GM19351 (cell line): ENCODE measurements at regions not wholly inside any gene's neighbourhood (a gene's known extent, or its start where the extent isn't known, plus 50 kb on each side); places are given as distances from the start of the nearest gene placed in this dataset.

ENCODE experiments used
- ATAC-seq: cut with Tn5 transposase; IDR thresholded peaks from one replicate; pipeline ENCODE4 v1.9.1; 2021; ENCODE audit warnings: mild to moderate bottlenecking, moderate library complexity; ENCODE audit not compliant: unreplicated experiment

DNA sequence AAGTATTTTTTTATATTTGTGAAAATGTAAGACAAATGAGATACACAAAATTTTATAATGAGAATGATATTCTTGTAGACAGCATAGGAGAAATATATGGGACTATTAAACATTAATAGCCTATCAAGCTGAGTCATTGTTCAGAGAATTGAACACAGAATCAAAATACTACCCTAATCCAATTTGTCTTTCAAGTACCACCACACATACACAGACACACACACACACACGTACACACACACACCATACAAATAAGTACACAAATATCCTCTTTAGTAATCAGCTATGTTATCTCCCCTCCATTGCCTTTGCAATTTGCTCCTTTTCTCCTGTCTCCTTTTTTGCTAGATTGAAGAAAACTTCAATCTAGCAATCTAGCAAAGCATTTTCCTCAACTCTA lies 499.3 kb downstream of the FOXG1 start:
- no peak for ATAC-seq

DNA sequence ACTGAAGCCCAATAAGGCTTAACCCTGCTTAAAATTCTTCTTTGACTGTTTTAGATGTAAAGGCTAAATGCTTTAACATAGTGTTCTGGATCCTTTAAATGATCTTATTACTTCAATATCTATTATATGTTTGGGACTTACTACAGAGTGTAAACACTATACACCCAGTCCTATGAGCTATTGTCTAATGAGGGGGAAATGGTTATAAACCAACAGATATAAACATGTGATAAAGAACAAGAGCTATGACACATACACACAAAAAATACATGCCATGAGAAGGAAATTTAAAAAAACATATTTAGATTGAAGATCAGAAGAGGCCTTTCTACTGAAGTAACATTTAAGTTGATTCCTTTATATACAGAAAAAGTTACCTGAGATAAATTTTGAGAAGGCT lies 505.1 kb downstream of the FOXG1 start:
- ATAC-seq: no peak

DNA sequence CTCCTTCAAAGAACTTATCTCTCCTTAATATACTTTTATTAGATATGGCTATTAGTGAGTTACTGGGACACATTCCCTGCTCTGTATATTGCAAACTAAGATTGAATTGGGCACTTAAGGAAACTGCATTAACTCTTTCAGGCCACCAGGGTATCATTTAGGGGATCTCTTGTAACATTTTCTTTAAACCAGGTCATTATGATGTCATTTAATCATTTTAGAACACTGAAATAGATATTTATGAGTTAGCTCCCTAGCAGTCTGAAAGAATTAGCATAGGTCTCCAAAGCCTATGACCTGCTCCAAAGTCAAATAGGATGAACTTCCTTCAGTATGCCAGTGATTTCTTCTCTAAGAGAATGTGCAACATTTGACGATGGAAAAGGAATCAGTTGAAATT lies 506.9 kb downstream of the FOXG1 start:
- ATAC-seq: no peak

DNA sequence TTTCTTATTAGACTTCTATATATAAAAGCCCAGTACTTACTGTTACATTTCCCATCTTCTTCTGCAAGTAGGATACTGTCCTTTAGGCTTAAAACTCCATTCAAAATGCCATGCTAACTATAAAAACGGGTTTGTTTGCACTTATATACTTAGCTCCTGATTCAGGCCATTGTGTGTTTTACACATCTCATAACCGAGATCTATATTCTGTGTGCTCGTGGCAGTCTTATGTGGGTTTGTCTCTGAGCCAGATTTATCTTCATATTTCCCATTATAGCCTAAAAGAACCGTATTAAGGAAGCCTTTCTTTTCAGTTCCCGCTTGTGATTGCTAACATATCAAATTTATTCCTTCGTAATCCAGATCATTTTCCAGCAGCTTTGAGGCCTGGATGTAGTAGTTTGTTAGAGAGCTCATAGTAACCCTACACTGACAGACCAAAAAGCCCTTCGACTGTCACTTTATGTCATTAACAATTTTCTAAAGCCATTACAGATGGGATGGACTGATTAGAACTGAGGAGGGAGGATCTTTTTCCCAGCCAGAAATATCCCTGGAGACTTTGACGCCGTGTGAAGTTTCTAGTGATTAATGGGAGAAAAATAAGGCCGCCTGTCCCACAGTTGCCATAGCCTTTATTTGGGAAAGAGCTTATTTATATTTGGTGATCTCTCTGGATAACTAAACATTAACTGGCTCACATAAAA lies 508.5 kb downstream of the FOXG1 start:
- ATAC-seq: no peak

DNA sequence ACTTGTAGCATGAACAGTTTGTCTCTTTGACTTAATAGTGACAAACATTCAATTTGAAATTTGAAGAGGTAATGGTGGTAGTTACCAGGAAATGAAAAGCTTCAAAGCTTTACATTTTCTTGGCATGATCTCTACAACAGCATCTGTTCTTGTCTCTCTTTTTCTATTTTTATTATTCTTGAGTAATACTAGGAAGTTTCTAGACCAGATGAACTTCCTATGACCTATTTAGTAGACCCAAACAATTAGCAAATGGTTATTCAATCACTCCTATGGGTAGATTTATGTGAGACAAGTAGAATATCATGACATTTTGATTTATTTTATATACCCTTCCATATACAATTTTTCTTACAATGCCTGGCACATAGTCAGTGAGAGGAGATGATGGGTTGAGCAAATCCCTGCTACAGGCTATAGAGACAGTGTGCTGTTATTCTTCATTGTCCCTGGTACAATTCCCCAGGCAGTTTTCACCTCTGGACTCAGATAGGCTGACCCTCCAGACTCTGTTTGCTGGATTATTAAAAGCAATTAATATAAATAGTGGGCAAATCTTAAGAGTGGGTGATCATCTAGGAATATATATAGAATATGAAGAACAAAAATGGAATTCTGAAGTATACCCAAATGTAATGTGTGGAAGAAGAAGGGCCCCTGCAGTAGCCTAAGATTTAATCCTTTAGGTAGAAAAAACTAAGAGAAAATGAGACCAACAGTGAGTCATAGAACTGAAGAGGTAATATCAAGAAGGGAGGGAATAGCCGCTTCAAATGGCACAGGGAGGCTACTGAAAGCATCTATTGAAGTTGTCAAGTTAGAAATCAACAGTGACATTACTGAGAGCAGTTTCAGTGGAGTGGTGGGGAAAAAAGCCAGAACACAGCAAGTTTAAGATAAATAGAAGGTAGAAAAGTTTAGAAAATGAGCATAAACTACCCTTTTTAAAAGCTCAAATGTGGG lies 512.0 kb downstream of the FOXG1 start:
- no peak for ATAC-seq

DNA sequence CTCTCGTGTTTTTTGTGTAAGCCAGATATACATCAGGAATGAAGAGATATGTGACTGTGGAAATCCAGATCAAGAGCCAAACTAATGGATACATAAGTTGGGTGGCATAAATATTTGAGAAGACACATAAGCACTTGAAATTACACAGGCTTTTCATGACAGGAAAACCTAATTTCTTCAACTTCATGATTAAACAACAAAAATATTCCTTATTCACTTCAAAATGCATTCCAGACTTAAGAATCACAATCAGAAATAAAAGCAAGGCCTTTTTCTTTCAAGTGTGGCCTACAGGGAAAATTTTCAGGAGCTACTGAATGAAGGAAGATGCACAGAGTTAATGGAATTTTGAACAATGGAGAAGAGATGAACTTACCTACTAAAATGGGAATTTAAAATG lies 515.6 kb downstream of the FOXG1 start:
- no peak for ATAC-seq

DNA sequence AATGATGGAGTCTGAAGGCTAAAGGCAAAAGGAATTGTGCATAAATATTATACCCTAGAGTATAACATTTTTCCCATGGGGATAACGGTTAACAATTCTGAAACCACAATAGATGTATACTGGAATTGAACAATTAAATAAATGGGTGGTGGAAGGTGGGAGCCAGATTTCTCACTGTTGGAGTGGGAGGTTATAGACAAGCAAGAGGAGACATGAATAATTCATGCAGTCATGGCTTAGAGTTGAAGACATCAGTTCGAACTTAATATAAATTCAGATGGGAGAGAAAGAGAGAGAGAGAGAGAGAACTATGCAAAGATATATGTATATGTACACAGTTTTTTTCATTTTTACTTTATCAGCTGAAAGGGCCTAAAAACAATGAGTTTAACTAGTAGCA lies 523.9 kb downstream of the FOXG1 start:
- no peak for ATAC-seq

DNA sequence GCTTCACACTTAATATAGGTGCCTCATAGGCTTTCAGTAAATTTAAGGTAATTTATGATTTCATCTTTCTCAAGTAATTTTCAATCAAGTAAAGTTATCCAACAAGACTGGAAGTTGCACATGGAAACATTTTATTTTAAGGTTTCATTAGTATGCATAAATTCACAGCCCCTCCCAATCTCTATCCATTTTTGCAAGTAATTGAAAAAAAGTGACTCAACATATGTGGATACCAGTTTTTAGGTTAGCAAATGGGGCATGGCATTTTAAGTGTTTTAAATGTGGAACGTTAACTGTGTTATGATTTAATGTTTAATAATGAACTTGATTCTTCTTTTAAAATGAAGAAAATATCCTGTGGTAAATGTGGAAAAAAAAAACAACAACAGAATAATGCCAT lies 532.8 kb downstream of the FOXG1 start:
- no peak for ATAC-seq

DNA sequence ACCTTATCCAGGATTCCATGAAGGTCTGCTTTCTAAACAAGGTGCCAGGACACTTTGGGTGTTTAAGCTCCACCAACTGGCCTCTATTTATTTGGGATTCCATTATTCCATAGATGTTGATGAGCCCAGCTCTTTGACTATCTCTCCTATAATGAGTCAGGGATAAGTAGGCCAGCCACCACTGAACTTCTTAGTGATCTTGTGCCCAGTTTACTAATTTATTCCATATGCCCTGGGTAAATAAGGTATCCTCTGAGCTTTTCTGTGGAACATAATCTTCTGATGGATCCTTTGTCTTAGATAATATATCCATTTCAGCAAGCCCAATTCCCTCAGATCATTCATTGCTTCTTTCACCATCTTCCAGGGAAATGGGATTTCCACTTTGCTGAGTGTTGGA lies 535.0 kb downstream of the FOXG1 start:
- no peak for ATAC-seq

DNA sequence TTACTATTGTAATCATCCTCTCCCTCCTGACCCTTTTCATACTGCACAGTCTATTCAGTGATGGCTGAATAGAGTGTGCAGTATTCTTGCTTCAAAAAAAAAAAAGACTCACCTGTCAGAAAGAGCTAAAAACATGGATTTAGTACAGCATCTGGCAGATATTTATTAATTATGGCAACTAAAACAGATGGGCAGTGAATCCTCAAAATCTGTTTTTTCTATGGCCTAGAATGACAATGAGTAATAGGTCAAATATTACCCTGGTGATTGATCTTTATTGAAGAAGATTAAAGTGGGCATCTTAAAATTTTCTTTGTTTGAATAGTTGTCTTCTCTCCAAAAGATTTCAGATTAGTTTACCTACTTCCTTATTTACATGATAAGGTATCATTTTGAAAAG lies 543.6 kb downstream of the FOXG1 start:
- no peak for ATAC-seq

DNA sequence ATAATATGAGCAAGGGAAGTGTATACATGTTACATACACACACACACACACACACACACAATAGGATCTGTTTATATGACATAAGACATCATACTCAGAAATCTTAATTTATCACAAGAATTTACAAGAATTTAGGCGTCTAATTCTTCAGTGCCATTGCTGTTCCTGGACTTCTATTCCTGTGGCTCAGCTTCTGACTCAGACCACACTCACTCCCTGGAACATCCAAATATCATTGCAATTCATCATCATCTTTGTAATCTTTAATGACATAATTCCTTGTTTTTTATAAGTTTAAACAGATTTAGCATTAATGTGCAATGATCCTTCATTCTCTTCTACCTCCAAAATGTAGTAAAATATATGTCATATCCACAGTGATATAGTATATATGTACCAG lies 544.2 kb downstream of the FOXG1 start:
- no peak for ATAC-seq

DNA sequence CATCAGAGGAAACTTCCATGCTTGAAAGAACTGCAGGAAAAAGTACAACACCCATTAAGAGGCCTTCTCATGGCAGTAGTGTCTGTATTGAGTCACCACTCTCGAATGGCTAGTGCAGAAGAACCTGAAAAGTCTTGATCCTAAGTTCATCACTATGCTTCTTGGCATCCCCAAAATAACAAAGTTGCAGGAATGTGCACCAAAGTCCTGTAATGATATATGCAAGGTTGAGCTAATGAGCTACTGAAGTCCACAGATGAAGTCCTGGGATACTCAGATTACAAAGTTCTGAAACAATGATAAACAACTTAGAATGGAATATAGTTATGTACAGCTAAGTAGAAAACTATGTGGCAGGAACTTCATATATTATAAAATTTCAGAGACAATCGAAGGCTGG lies 545.4 kb downstream of the FOXG1 start:
- ATAC-seq: no peak

DNA sequence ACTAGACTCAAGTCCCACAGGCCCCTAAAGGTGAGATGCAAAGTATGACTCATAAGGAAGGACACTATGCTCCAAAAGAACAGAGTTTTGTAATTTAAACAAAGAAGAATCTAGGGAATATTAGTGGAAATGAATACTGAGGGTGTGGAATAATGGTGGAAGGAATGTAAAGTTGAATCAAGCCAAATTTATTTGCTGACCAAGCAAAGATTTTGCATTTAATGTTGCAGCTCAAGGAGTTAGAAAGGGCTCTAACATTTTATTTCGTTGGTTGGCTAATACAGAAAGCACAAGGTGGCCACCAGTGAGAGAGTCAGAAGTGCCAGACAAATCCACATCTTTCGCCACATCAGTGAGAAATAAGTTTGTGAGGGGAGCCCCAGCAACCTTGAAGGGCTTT lies 550.3 kb downstream of the FOXG1 start:
- ATAC-seq: no peak

DNA sequence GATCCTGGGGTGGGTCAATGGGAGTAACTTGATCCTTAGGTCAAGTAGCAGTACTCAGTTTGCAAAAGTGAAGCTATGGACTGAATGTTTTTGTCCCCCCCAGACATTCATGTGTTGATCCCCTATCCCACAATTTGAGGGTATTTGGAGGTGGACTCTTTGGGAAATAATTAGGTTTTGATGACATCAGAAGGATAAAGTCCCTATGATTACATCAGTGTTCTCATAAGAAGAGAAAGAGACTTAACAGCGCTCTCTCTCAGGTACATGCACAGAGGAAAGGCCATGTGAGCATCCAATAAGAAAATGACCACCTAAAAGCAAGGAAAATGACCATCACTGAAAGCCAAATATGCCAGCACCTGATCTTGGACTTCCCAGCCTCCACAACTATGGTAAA lies 550.8 kb downstream of the FOXG1 start:
- no peak for ATAC-seq

DNA sequence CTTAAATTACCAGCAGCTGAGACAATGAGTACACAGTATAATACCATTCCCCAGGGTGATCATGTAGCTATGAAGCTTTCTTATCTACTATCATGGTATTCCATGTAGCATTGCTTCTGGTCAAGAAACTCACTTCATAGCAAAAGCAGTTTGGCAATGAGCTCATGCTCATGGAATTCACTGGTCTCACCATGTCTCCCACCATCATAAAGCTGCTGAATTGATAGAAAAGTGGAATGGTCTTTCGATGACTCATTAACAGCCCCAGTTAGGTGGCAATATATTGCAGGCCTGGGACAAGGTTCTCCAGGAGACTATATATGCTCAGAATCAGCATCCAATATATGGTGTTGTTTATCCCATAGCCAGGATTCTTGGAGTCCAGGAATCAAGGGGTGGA lies 553.7 kb downstream of the FOXG1 start:
- no peak for ATAC-seq

DNA sequence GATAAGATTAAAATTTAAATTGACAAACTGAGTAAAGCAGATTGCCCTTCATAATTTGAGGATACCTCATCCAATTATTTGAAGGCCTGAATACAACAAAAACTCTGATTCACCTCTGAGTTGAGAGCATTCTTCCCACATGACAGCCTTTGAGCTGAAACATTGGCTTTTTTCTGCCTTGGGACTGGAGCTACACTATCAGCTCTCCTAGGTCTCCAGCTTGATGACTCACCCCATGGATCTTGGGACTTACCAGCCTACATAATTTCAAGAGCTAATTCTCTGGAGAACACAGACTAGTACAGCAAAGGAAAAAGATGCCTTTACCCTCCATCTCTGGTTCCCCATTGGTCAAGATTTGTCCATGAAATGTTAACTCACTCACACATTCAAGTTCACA lies 555.1 kb downstream of the FOXG1 start:
- ATAC-seq: no peak

DNA sequence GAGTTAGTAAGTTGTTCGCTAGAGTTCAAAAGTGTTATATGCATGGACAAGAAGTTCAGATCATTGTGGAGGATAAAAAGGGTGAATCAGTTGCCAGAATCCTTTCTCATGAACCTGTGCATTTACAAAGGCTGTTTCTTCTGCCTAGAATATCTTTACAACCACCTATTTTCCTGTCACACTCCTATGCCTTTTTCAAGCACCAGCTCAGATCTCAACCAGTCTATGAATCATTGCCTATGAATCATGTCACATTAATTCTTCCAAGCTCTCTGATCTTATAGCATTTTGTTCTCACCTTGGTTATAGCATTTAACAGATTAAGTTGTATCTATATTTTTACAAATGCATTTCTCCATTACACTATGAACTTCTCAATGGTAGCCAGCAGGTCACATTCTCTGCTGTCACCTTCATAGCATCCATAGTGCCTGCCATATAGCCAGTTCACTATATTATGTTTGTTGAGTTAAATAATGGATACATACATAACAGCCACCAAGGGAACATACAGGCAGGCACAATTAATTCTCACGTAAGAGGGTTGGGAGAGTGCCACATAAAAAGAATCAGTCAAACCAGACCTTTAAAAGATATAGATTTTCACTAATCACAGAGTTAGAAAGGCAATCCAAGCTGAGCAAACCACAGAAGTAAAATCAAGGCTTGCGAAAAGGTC lies 573.0 kb downstream of the FOXG1 start:
- ATAC-seq: no peak

DNA sequence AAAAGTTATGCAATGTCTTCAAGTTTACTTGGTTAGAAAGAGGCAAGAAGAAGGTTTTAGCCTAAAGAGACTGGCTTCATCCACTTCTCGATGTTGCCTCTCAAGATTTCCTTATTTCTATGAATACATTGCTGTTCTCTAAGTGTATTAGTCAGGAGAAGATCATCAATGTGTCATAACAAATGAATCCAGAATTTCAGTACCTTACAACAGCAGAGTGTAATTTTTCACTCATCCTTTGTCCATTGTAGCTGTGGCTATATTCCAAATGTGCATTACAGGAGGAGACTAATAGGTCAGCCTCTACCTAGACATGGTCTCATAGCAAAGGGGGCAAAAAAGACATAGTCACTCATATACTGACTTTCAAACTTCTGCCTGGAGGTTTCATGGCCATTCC lies 579.1 kb downstream of the PRKD1 start:
- ATAC-seq: no peak

DNA sequence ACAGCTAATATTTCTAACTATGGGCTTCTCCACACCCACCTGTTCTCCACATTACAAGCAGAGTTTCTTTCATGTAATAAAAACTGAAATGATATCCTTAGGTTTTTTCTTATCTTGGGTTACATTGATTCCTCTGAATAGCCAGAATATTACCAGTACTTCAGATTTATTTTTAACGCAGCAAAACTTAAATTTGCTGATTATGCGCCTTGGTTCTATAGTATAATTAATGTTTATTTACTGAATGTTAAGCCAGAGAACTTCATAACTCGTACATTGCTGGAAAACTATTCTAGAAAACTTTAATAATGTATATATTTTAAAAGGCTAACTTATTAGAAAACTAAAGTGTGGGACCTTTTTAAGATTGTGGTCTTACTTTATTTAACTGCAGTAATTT lies 577.2 kb downstream of the PRKD1 start:
- ATAC-seq: no peak

DNA sequence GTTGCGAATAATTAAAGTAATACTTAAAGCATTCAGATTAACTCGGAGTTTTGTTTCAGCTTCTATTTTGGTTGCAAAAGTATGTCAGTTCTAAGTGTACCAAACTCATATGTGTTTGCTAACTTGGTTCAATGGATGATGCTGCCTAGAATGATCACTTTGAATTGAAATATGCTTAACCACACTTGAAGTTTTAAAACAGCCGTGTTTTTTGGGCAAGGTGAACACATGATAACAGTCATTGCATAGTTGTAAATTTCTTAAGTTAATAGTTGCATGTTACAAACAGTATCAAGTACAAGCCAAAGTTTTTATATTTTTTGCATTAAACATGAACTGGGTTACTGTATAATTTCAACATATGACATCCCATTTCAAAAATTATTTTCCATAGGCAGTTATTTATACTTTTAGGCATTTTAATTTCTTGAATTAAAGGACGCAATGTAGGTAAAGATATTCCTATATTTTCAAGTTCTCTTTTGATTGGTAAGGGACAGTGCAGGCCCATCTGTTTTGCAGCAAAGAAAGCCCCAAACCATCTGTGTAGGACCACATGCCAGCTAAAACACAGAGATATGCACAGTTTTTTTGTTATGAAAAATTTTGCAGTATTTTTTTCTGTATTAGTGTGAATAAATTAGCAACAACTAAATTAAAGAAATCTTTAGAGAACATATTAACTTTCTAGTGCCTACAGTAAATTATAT lies 575.5 kb downstream of the PRKD1 start:
- ATAC-seq: no peak

DNA sequence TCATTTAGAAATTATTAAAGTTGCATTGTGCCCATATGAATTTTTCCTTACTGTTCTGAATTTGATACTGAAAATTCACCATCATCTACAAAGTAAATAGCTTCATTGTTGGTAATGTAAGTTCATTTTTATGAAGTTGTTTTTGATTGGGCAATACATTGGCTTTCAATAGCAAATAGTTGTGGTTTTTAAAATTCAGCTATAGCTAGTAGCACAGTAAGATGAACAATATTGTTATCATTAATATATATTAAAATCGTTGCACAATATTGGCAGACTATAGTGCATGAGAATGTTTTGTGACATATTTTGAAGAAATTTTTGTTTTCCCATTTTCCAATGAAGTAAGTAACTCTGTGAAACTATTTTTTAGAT lies 575.0 kb downstream of the PRKD1 start:
- ATAC-seq: no peak
